Mammary epithelial cell (primary cell): ENCODE measurements at regions not wholly inside any gene's neighbourhood (a gene's known extent, or its start where the extent isn't known, plus 50 kb on each side); places are given as distances from the start of the nearest gene placed in this dataset.

Experiments
- EZH2 ChIP-seq: IDR thresholded peaks from 2 replicates; pipeline ENCODE4 v1.6.1; 2012; ENCODE audit warnings: low read length, inconsistent platforms, borderline replicate concordance
- TF ChIP-seq, protein P1 (sequence below), 2 donors: IDR thresholded peaks in 1 of 2; conservative IDR thresholded peaks in 1 of 2; 2 replicates each; pipeline ENCODE4 v1.5.1; 2011 to 2012; ENCODE audit warnings: inconsistent platforms in 2 of 2, low read length in 2 of 2, mild to moderate bottlenecking in 2 of 2, control low read depth in 1 of 2, low read depth in 1 of 2; ENCODE audit not compliant: insufficient read depth in 1 of 2; ENCODE audit errors: extremely low read depth in 1 of 2

DNA sequence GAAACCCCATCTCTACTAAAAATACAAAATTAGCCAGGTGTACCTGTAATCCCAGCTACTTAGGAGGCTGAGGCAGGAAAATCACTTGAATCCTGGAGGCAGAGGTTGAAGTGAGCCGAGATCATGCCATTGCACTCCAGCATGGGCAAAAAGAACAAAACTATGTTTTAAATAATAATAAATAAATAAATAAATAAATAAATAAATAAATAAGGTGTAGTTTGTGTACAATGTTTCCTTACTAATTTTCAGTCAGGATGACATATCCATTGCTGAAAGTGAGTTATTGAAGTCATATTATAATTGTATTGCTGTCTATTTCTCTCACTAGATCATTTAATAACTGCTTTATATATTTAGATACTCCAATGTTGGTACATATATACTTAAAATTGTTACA is 581.5 kb upstream of the DAB2 start:
- TF ChIP-seq, protein P1, sequence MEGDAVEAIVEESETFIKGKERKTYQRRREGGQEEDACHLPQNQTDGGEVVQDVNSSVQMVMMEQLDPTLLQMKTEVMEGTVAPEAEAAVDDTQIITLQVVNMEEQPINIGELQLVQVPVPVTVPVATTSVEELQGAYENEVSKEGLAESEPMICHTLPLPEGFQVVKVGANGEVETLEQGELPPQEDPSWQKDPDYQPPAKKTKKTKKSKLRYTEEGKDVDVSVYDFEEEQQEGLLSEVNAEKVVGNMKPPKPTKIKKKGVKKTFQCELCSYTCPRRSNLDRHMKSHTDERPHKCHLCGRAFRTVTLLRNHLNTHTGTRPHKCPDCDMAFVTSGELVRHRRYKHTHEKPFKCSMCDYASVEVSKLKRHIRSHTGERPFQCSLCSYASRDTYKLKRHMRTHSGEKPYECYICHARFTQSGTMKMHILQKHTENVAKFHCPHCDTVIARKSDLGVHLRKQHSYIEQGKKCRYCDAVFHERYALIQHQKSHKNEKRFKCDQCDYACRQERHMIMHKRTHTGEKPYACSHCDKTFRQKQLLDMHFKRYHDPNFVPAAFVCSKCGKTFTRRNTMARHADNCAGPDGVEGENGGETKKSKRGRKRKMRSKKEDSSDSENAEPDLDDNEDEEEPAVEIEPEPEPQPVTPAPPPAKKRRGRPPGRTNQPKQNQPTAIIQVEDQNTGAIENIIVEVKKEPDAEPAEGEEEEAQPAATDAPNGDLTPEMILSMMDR (conservative IDR thresholded peaks at IDR 0.05 in 1 of 2, IDR thresholded peaks at IDR 0.05 in 1 of 2; ENCODE audit: extremely low read depth in 1 of 2, insufficient read depth in 1 of 2, low read depth in 1 of 2, low read length in 2 of 2): no peak
- TF ChIP-seq EZH2: no peak
